Loucy (cell line): ENCODE measurements at regions not wholly inside any gene's neighbourhood (a gene's known extent, or its start where the extent isn't known, plus 50 kb on each side); places are given as distances from the start of the nearest gene placed in this dataset.

Experiments used
- EZH2phosphoT487 ChIP-seq: fragments of 200-600 bp; IDR thresholded peaks from 2 replicates; pipeline ENCODE4 v1.6.1; 2018; ENCODE audit warnings: antibody characterized with exemption, mild to moderate bottlenecking, moderate library complexity, borderline replicate concordance
- TF ChIP-seq, protein P1 (sequence below): fragments of 200-600 bp; sonication (generic); conservative IDR thresholded peaks from 2 replicates; pipeline ENCODE4 v1.5.1; 2014; ENCODE audit warnings: mild to moderate bottlenecking, antibody characterized with exemption, low read length

DNA sequence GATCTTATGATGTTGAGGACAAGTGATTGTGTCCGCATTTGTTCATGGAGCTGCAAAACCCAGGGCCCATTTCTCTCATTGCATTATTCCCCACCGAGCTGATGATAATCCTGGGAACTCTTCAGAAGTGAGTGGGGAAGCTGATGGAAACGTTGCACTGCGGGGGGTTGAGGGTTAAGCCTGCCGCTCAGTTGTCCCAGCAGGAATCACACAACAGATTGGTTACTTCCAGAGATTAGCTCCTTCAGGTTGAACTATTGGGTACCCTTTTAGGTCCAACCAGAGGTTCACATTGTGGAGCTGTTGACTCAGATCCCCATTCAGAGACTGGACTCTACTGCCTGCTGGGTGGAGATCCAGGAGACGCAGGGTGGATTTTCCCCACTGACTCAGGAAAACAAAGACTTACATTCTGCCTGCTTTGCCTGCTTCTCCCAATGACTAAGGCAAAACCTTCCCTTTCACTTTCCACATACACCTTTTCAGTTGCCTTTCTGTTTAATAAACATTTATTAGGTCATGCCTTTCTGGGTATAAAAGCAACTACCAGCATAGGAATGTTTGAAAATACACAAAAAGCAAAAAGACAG, 286.4 kb downstream of the TXNL1 start:
- TF ChIP-seq, protein P1, sequence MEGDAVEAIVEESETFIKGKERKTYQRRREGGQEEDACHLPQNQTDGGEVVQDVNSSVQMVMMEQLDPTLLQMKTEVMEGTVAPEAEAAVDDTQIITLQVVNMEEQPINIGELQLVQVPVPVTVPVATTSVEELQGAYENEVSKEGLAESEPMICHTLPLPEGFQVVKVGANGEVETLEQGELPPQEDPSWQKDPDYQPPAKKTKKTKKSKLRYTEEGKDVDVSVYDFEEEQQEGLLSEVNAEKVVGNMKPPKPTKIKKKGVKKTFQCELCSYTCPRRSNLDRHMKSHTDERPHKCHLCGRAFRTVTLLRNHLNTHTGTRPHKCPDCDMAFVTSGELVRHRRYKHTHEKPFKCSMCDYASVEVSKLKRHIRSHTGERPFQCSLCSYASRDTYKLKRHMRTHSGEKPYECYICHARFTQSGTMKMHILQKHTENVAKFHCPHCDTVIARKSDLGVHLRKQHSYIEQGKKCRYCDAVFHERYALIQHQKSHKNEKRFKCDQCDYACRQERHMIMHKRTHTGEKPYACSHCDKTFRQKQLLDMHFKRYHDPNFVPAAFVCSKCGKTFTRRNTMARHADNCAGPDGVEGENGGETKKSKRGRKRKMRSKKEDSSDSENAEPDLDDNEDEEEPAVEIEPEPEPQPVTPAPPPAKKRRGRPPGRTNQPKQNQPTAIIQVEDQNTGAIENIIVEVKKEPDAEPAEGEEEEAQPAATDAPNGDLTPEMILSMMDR, result no peak
- no peak for TF ChIP-seq EZH2phosphoT487
